Esophagus muscularis mucosa (tissue), 4 donors: ENCODE measurements at regions not wholly inside any gene's neighbourhood (a gene's known extent, or its start where the extent isn't known, plus 50 kb on each side); places are given as distances from the start of the nearest gene placed in this dataset.

Experiments
- EP300 ChIP-seq: sonication (generic); formaldehyde crosslinking; IDR thresholded peaks from one replicate; pipeline ENCODE4 v1.6.1; 2017; ENCODE audit warnings: antibody characterized with exemption
- POLR2A ChIP-seq: fragments of 450-650 bp; IDR thresholded peaks from one replicate; pipeline ENCODE4 v1.6.1; 2017; ENCODE audit warnings: antibody characterized with exemption, moderate library complexity, mild to moderate bottlenecking, low read depth
- POLR2AphosphoS5 ChIP-seq, 2 donors: sonication (generic); formaldehyde crosslinking; IDR thresholded peaks; one replicate each; pipeline ENCODE4 v1.6.1; 2017; ENCODE audit warnings: antibody characterized with exemption in 2 of 2
- TF ChIP-seq, protein P1 (sequence below), 3 experiments: fragments of 200-600 bp in 2 of 3; fragments of 450-650 bp in 1 of 3; sonication (generic) in 2 of 3; IDR thresholded peaks; one replicate each; pipeline ENCODE4 v1.5.1; 2017 to 2019; ENCODE audit warnings: antibody characterized with exemption in 3 of 3, mild to moderate bottlenecking in 2 of 3, moderate library complexity in 1 of 3

DNA sequence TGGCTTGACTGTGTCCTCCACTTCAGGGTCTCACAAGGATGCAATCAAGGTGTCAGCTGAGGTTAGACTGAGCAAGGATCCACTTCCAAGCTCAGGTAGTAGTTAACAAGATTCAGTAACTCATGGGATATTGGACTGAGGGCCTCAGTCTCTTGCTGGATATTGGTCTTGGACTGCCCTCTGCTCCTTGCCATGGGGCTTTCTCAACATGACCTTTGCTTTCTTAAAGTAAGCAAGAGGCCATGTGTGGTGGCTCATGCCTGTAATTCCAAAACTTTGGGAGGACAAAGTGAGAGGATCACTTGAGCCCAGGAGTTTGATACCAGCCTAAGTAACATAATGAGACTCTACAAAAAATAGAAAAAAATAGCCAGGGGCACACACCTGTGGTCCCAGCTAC is 231.3 kb upstream of the AMIGO2 start:
- TF ChIP-seq POLR2A (no peak), POLR2AphosphoS5 (IDR thresholded peaks at IDR 0.05) (no peak), EP300 (no peak)
- TF ChIP-seq, protein P1, sequence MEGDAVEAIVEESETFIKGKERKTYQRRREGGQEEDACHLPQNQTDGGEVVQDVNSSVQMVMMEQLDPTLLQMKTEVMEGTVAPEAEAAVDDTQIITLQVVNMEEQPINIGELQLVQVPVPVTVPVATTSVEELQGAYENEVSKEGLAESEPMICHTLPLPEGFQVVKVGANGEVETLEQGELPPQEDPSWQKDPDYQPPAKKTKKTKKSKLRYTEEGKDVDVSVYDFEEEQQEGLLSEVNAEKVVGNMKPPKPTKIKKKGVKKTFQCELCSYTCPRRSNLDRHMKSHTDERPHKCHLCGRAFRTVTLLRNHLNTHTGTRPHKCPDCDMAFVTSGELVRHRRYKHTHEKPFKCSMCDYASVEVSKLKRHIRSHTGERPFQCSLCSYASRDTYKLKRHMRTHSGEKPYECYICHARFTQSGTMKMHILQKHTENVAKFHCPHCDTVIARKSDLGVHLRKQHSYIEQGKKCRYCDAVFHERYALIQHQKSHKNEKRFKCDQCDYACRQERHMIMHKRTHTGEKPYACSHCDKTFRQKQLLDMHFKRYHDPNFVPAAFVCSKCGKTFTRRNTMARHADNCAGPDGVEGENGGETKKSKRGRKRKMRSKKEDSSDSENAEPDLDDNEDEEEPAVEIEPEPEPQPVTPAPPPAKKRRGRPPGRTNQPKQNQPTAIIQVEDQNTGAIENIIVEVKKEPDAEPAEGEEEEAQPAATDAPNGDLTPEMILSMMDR (IDR thresholded peaks at IDR 0.05): no peak
